ENCODE measurements at regions not wholly inside any gene's neighbourhood (a gene's known extent, or its start where the extent isn't known, plus 50 kb on each side); places are given as distances from the start of the nearest gene placed in this dataset.
"Not testable (repeated sequence)": the region's sequence is repeated elsewhere in the genome, so short reads cannot be mapped to it uniquely, and the experiment has no call there.

DNA sequence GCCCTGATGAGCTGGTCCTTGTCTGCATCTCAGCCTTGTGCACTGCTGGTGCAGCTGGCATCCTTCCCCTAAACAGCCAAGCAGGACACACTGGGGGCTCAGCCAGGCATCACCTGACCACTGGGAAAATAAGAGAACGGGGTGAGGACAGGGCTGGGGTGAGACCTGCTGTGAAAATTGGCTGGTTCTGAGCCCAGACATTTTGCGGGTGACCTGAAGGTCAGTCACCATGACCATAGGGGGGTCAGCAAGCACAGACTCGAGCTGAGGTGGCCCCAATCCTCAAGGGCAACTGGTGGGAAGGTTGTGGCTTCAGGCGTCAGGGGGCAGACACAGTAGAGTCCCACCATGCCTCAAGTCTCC, 144.9 kb upstream of the TWIST2 start:
- no peak for DNase-seq

DNA sequence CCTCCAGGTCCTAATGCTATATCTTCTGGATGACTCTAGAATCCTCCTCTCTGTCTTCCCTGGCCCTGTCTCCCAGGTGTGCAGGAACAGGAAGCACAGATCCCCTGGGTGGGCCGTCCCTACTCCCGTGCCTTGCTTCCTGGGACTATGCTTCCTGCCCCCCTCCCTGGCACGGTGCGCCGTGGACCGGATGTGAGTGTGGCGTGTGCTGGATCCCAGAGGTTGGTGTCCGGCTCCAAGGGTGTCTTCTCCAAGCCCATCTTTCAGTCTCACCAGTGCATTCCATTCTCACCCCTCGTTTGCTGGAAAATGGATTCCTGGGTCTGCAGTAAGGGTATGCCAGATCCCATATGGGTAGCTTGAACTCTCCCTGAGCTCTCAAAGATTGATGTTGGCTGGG, 144.4 kb upstream of the TWIST2 start:
- no peak for DNase-seq

DNA sequence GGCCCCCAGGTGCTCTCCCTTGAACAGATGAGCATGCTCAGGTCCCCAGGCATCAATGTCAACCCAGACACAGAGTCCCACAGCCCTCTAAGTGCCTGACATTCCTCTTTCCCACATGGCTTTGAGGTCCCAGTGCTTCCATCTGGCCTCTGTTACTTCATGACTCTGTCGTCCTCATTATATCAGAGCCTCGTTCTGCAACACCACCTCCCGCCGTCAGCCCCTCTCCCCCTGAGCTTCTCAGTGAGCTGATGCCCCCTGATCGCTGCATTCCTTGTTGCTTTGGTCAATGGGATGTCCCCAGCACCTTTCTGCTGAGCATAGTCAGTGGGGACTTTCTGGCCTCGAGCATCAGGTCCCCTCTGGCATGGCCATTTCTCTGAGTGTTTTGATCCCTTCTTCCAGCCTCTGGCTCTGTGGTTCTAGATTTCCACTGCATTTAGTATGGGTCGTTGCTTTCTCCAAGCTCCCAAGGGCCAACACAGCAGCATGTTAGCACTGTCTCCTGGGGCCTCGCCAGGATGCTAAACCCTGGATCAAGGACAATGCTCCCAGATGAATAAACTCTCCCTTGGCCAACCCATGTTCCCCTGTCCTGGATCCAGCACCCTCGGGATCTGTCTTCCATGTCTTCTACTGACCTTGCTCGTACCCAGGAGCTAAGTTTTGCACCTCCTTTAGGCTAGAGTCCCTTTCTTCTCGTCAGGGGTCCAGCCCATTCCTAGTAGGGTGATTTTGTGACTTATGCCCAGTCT, 143.2 kb upstream of the TWIST2 start:
- DNase-seq: no peak

DNA sequence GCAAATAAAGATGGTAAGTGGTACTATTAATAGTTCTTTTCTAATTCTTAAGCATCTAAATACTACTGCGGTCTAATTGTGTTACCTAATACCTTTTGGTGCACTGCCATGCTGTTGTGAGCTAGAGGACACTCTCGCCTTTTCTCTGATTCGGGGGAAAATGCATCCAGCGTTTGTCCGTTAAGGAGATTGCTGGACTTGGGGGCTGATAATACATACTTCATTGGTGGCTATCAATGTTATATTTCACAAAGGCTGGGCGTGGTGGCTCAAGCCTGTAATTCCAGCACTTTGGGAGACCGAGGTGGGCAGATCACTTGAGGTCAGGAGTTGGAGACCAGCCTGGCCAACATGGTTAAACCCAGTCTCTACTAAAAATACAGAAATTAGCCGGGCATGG, 141.7 kb upstream of the TWIST2 start:
- no peak for DNase-seq

DNA sequence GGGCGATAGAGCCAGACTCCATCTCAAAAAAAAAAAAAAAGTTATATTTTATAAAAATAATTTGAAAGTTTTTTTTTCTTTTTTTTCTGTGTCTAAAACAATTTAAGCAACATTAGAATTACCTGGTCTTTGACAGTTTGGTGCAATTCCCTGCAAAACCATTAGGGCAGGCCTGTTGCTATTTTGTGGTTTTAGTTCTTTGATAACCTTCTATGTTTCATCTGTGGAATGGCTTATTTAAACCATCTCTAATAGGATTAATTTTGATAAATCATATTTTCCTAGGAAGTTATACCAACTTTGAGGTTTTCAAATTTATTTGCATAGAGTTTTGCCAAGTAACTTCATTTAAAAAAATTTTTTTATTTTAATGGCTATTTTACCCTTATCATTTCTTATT, 141.2 kb upstream of the TWIST2 start:
- DNase-seq: no peak

DNA sequence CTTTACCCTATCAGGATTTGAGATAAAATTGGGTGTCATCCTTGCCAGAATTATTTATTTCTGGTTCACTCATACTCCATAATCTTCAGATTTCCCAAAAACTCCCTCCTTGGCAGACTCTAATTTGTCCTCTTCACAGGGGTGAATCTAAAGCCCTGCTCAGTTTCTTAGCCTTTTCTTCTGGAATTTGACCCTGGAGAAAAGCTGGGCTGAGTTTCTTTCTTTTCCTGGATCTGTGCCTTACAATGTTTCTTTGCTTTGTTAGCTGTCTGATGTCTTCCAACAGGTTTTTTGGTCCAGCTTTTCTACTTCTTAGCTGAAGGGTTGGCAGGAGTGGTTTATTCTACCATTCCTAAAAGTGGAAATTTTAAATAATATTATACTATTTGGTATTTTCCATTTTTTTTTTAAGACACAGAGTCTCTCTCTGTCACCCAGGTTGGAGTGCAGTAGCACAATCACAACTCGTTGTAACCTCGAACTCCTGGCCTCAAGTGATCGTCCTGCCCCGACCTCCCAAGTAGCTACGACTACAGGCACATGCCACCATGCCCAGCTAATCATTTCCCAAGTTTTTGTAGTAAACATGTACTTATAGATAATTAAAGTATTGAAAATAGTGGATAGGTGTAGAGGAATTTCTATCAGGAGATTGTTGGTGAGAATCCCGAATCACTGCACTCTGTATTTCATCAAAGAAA, 138.4 kb upstream of the TWIST2 start:
- DNase-seq: no peak

DNA sequence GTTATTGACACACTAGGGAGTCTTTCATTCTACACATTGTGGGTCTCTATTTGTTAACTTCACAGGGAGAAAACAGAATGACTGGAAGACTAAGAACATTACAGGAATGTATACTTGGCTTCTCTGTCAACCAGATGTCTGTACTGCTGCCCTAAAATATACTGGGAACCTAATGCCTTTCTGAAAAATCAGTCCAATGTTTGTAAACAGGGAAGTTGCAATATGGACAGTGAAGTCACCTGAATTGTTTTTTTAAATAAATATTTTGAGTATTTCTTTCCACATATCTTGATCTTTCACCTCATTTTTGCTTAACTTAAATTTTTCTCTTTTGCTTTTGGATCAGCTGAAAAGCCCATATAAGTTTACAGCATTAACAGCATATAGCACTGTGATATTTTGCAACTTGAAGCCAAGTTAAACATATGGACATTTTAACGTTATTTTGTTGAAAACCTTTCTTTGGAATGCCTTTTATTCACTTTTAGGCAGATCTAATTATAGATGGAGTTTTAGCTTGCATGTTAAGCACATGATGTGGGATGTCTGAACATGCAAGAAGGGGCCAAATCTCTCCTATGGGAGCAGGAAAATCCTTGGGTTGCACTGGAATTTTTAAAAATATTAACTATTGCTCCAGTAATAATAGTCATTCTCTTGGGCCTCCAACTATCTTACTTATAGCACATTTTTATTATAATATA, 137.7 kb upstream of the TWIST2 start:
- DNase-seq: no peak

DNA sequence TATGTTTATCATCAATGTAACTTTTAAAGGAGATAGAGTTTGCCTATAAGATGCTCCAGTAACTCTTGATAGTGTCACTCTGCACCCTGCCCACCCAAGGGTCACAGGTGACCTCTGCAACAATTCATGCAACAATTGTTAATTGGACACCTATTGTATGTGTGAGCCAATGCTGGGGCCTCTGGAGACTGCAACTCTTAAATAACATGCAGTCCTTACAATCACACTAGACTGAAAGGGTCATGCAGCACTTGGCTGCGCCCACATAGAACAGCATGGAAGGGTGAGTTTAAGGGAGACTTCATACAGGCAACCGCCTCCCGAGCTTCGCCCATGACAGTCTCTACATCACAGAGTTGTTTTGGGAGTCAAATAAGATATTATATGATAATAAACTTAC, 137.1 kb upstream of the TWIST2 start:
- no peak for DNase-seq

DNA sequence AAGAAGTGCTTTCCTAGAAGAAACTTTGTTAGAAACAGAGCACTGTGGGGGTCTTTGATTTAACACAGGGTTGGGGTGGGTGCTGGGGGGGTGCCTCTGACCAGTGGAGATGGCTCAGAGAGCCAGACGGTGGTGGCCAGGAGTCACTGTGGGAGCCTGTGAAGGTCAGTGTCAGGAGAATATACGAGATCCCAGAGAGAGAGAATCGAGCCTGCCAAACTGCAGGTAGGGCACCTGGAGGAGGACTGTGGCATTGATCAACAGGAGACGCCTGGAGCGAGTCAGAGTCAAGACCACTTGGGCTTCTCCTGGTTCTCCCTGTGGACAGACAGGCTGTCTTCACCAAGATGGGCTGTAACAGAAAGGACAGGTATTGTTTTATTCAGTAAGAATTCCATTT, 136.5 kb upstream of the TWIST2 start:
- no peak for DNase-seq

DNA sequence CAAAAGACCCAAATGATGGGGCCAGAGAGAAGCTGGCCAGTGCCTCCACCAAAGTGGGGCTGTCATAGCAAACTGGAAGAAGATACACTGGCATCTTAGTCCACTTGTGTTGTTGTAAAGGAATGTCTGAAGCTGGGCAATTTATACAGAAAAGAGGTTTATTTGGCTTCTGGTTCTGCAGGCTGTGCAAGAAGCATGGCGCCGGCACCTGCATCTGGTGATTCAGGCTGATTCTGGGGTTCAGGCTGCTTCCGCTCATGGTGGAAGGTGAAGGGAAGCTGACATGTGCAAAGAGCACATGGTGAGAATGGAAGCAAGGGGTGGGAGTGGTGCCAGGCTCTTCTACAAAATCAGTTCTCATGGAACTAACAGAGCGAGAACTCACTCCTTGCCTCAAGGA, 135.9 kb upstream of the TWIST2 start:
- DNase-seq: no peak

DNA sequence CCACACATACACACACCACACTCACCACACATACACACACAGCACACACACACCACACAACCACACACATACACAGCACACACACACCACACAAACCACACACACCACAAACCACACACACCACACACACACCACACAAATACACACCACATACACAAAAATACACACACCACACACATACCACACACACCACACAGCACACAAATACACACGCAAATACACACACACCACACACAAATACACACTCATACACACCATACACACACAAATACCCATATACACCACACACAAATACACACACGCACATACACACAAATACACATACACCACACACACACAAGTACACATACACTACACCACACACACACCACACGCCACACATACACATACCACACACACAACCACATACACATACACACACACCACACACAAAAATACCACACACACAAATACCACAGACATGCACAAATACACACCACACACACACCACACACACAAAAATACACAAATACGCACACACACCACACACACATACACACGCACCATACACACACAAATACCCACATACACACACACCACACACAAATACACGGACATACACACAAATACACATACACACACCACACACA, 134.6 kb upstream of the TWIST2 start:
- no peak for DNase-seq

DNA sequence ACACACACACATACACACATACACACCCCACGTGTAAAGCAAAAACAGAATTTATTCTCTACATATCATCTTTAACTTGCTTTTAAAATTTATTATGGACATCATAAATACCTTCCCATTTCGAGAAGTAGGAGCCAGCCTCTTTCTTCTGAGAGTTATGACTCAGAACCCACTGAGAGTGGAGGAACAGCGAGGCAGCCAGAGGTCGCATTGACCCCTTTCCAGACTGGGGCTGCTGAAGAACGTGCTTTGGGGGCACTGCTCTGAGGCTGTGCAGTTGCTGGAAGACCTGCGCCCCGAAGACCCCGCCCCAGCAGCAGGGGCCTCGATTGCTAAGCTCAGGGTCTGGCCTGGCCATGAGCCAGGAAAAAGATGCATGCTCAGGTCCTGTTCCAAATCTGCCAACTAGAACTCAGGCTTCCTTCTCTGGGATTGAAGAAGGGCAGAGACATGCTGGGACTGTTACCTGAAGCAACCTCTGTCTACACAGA, 133.8 kb upstream of the TWIST2 start:
- no peak for DNase-seq

DNA sequence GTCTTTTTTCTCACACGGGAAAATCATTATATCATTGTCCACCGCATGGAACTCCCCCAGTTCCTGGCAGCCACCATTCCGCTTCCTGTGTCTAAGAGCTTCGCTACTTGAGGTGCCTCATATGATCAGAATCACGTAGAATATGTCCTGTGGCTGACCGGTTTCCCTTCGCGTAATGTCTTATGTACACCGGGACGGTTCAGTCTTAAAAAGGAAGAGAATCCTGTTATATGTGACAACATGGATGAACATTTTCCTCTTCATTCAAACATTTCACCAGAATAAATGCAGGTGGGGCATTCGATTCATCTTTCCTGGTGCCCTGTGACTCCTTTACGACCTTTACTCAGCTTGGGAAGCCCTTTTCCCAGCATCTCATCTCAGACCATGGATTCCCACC, 131.7 kb upstream of the TWIST2 start:
- no peak for DNase-seq

DNA sequence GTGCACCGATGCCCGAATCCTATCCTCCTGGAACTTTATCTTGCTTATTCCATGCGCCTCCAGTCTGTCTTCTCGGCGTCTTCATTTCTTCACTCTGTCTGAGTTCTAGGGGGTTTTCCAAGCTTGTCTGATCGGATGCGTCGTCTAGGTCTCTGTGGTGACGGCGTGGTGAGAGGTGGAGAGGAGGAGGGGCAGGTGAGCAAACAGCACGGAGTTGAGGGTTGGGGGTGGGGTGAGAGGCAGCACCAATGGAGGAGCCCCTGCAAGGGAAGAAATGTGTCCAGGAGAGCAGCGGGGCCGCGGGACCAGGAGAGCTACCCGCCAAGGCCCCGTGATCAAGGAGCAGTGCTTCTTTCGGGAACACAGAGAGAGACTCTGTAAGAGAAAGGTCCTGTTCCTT, 131.3 kb upstream of the TWIST2 start:
- DNase-seq: no peak

DNA sequence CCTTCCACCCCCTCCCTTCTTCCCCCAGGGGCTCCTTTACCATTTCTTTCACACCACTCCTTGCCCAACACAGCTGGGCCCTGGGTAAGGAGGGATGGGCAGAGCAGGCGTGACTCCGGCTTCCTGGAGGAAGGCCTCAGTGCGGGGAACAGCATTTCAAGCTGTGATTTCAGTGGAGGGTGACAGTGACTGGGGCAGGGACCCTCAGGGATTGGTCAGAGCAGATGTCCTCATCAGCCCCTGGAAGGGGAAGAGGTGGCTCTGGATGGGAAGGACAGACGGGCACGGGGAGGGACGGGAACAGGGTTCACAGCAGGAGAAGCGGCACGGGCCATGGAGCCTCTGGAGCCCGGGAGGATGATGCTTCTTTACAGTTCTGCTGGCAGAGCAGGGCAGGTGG, 130.8 kb upstream of the TWIST2 start:
- DNase-seq: no peak

DNA sequence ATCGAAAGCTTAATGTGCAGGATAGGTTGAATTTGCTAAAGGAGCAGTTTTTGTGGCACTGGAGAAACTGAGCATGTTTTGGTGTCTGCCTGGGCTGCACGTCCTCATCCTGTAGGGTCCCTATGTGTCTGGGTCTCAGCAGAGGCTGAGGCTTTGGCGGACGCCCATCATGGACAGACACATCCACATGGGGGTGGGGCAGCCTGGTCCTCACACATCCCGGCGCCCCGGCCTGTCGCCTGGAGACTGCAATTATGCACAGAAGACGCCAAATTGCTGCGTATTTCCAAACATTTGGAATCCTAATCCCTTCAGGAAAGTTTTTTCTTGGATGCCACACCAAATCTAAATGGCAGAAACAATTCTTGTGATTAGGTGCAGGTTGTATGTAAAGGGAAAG, 128.2 kb upstream of the TWIST2 start:
- DNase-seq: no peak

DNA sequence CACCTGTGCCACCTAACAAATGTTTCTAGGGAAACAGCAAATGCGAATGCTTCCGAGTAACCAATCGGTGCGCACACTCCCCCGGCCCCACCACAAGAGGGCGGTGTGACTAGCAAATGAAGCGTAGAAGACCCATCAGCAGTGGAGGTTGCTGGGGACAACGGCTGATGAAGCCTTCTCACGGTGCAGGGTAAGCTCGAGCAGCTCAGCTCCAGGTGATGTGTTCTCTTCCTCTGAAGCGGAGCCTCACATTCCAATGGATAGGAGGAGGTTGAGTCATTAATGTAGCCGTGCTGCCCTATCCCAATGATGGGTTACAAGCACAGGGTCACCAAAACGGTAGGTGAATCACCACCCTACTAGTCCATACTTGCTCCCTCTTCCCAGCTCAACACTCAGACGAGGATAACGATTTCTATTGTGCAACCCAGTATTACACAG, 127.6 kb upstream of the TWIST2 start:
- peak; percentile 62 to 71 for DNase-seq

DNA sequence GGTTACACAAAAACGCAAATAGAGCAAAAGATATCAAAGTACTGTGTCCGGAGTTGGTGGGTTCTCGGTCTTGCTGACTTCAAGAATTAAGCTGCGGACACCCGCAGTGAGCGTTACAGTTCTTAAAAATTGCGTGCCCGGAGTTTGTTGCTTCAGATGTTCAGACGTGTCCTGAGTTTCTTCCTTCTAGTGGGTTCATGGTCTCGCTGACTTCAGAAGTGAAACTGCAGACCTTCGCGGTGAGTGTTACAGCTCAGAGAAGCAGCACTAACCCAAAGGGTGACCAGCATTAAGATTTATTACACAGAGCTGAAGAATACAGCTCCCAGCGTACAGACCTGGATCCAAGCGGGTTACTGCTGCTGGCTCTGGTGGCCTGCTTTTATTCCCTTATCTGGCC, 125.7 kb upstream of the TWIST2 start:
- no peak for DNase-seq

DNA sequence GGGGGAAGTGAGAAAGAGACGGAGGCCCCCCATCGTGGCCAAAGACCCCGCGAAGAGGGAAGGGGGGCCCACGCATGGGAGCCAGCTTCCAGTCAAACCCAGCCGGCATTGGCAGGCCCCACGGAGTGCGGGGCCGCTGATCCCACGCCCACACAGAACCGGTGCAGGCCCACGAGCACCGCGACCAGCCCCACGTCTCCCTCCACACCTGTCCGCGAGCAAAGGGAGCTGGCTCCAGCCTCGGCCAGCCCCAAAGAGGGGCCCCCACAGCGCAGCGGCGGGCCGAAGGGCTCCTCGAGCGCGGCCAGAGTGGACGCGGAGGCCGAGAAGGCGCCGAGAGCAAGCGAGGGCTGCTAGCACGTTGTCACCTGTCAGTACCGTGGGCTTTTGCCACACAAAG, 125.0 kb upstream of the TWIST2 start:
- no peak for DNase-seq

DNA sequence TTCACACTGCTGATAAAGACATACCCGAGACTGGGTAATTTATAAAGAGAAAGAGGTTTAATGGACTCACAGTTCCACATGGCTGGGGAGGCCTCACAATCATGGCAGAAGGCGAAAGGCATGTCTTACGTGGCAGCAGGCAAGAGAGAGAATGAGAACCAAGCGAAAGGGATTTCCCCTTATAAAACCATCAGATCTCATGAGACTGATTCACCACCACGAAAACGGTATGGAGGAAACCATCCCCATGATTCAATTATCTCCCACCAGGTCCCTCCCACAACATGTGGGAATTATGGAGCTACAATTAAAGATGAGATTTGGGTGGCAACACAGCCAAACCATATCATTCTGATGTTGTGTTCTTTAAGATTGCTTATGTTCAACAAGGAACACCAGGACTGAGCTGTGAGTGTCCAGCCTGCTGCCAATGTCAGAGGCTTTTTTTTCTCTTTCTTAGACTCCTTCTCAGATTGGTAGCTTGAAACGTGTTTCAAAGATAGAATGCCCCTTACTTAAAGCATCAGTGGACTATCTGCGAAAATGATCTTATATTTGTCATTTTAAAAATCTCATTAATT, 124.1 kb upstream of the TWIST2 start:
- DNase-seq: not testable (repeated sequence)

DNA sequence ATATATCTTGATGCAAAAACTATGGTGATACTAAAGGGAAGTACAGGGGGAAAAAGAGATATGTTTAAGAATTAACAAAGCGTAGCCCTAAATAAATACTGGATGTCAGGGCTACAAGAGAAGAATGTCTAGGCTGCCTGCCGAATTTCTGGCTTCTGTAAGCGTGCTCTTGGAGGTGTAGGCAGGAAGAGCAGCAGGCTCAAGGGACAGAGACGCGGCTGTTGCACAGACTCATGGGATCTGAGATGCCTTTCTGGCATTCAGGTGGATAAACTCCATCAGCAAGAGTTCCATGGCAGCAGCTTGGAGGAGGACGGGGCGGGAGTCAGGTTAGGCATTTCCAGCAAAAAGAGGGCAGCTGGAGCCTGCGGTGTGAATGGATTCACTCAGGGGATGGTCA, 123.2 kb upstream of the TWIST2 start:
- DNase-seq: no peak

DNA sequence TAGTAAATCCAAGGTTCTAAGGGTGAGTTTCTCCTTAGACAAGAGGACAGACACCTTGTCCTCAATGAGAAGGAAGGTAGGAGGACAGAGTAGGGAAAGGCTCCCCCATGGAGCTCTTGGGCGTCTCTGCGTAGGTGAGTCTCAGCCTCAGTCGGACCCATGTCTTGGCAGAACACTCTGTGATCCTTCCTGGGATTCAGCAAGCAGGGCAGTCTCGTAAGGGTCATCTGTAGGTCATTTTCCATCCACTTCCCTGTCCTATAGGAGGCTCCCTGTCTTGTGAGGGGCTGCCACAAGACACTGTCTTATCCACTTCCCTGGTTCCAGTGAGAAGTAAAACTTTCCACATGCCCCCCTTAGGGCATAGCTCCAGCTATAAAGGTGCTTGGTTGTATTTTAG, 122.6 kb upstream of the TWIST2 start:
- no peak for DNase-seq
